ENCODE measurements at regions not wholly inside any gene's neighbourhood (a gene's known extent, or its start where the extent isn't known, plus 50 kb on each side); places are given as distances from the start of the nearest gene placed in this dataset.

GRCh38 chr2:4134551-4135550, 431.5 kb downstream of the DCDC2C start:
- TF ChIP-seq CTCF (IDR thresholded peaks at IDR 0.05; ENCODE audit: low read depth, low read length): no peak
- TF ChIP-seq EZH2phosphoT487 (IDR thresholded peaks at IDR 0.05; ENCODE audit: low read depth): no peak

Measured in OCI-LY3 (cell line).